ENCODE measurements at regions not wholly inside any gene's neighbourhood (a gene's known extent, or its start where the extent isn't known, plus 50 kb on each side); places are given as distances from the start of the nearest gene placed in this dataset.

DNA sequence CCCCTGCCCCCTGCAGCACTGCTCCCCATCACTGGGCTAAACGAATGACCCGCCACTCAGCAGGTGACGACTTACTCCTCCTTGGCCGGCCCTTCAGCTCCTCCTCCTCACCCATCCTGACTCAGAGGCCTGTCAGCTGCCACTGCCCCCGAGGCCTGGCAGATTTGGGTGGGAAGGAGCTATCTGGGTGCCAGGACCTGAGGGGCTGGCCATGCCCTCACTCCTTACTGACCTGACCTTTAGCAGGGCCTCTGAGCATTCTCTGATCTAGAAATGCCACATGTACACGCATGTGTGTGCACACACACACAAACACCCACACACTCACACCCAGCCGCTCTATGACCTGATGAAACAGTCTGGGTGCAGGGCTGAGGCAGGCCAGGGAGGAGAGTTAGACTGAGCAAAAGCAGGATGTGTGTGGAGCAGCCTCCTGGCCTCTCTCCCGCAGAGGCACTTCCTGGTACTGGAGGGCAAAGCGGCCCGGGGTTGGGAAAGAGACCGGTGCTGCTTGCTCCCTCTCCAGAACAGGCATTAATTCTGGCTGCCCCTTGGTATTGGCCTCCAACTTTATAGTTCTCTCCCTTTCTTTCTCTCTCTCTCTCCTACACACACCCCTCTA is 68.0 kb downstream of the ZFP36L2 start:
- TF ChIP-seq, protein P1, sequence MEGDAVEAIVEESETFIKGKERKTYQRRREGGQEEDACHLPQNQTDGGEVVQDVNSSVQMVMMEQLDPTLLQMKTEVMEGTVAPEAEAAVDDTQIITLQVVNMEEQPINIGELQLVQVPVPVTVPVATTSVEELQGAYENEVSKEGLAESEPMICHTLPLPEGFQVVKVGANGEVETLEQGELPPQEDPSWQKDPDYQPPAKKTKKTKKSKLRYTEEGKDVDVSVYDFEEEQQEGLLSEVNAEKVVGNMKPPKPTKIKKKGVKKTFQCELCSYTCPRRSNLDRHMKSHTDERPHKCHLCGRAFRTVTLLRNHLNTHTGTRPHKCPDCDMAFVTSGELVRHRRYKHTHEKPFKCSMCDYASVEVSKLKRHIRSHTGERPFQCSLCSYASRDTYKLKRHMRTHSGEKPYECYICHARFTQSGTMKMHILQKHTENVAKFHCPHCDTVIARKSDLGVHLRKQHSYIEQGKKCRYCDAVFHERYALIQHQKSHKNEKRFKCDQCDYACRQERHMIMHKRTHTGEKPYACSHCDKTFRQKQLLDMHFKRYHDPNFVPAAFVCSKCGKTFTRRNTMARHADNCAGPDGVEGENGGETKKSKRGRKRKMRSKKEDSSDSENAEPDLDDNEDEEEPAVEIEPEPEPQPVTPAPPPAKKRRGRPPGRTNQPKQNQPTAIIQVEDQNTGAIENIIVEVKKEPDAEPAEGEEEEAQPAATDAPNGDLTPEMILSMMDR (IDR thresholded peaks at IDR 0.05; ENCODE audit: control extremely low read depth, extremely low read depth, low read depth, missing control alignments): no peak
- CTCF ChIA-PET: interaction anchor here (1.6 kb wide), 1 partner anchor 11 kb away, joined by 4 read pairs; no protein-coding TSS in a partner anchor
- POLR2A ChIA-PET: interaction anchor here (0.7 kb wide), 1 partner anchor 63 kb away, joined by 4 read pairs; no protein-coding TSS in a partner anchor
- no peak for DNase-seq (ENCODE audit: extremely low spot score)

DNA sequence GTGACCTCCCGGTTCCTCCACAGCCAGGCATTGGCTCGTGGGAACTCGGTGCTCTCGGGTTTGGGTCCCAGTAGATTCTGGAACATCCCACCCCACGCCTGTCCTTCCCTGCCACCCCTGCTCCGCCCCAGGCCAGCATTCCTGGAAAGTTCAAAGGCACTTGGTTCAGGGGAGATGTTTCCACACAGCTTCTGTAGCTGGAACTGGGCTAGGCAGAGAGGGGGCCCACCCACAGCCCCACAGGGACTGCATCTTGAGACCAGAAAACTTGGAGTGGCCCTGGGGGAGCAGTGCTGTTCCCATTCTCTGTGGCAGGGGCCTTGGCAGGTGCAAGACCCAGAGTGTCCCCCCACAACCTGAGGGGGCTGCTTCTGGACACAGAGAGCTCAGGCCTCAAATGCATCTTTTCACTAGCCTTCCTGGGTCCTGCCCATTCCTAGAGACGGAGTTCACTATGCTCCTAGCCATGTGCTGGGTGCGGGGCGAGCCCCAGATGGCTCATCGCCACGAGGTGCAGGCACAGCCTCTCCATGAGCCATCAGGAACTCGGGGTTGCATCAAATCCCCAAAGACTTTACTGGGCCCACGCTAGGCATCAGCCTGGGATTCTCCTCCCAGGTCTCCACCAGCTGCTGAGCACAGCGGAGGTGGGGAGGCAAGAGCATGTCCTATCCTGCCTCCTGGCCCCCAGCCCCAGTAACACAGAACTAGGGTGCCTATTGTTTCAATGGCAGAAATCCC is 68.7 kb downstream of the ZFP36L2 start:
- ChIA-PET CTCF (interaction anchor here (1.4 to 1.6 kb wide), 2 partner anchors 12 to 67 kb away, joined by 4 read pairs; no protein-coding TSS in a partner anchor), POLR2A (interaction anchor here (0.6 to 0.7 kb wide), 2 partner anchors 64 to 274 kb away, joined by 3 to 4 read pairs; no protein-coding TSS in a partner anchor)
- DNase-seq (ENCODE audit: extremely low spot score): no peak
- TF ChIP-seq, protein P1 (IDR thresholded peaks at IDR 0.05; ENCODE audit: control extremely low read depth, extremely low read depth, low read depth, missing control alignments): no peak

DNA sequence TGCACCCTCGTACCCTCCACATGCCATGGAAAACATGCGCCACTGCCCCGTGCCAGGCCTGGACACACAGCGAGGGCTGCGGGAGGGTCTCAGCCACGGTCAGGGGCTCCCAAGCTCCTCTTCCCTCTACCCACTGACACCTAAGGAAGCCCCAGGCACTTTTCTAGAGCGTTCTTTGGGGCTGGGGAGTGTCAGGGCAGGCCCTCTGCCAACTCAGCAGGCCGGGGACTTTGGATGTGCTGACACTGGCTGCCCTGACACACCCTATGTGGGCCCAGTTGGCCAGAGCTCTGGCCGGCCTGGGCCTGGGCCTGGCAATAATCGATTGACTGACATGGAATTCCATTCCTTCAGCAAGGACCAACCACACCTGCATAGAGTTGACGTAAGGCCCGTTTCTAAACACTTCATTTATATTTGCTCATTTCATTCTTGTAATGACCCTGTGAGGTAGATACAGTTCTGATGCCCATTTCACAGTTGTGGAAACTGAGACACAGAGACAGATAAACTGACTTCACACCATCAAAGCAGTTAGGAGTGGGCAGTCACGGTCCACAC is 70.5 kb downstream of the ZFP36L2 start:
- ChIA-PET POLR2A (no interaction called here), CTCF (interaction anchor here (1.6 kb wide), 1 partner anchor 73 kb away, joined by 4 read pairs; no protein-coding TSS in a partner anchor)
- DNase-seq (ENCODE audit: extremely low spot score): no peak
- TF ChIP-seq, protein P1 (IDR thresholded peaks at IDR 0.05; ENCODE audit: control extremely low read depth, extremely low read depth, low read depth, missing control alignments): no peak

DNA sequence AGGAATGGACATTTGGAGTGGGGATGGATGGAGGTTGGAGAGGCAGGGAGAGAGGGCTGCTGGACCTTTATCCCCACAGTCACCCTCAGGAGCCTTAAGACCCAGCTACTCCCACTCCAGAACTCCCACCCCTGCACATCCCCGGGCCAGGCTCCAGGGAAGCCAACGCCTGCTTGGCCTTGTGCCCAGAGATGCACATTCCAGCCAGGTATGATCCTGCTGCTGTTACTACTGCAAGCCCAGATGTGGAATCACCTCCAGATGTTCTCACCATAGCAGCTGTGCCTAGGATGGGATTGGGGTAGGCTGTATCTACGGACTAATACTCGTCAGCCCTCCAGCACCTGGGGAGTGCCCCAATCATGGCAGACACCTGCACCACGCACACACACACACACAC is 71.7 kb downstream of the ZFP36L2 start:
- CTCF ChIA-PET: interaction anchor here (1.4 to 1.6 kb wide), 2 partner anchors 24 to 74 kb away, joined by 3 to 4 read pairs; no protein-coding TSS in a partner anchor
- POLR2A ChIA-PET: no interaction called here
- TF ChIP-seq, protein P1 (IDR thresholded peaks at IDR 0.05; ENCODE audit: control extremely low read depth, extremely low read depth, low read depth, missing control alignments): no peak
- DNase-seq (ENCODE audit: extremely low spot score): no peak

DNA sequence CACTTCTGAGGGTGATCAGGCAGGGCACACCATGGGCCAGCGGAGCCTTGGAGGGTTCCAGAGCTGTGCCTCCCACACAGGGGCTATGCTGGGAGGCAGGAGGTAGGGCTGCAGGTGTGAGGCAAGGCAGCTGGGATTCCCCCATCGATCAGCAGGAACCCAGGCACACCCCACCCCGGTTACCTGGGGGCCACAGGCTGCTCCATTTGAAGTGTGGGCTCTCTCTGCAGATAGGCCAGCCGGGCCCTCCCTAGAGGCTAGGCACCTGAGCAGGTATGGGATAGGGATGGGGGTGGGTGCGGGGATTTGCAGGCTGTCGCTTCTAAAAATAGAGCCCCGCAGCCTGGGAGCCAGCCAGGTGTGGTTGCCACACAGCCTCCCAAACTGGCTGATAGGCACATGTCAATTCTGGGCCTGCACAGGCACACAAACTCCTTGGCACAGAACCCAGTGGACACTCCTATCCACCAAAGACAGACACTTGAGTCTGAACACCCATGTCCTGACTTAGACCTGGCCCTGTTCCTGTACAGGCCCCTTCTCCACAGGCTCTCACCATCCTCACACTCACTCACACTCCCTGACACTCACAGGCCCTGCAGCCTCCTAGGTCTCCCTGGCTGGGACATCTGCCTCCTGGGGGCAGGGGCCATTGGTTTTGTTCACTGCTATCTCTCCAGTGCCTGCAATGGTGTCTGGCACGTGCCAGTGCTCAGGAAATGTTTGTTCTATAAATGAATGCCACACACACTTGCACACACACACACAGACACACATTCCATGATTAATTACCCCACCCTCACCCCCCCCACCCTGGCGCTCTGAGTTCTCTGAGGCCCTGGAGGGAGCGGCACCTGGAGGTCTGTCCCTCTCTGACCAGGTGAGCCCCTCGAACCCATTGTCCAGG is 73.4 kb downstream of the ZFP36L2 start:
- no peak for DNase-seq (ENCODE audit: extremely low spot score)
- CTCF ChIA-PET: interaction anchor here (1.4 kb wide), 1 partner anchor 23 kb away, joined by 3 read pairs; no protein-coding TSS in a partner anchor
- POLR2A ChIA-PET: no interaction called here
- TF ChIP-seq, protein P1 (IDR thresholded peaks at IDR 0.05; ENCODE audit: control extremely low read depth, extremely low read depth, low read depth, missing control alignments): no peak

Measured in GM10248 (cell line).